ENCODE measurements at regions not wholly inside any gene's neighbourhood (a gene's known extent, or its start where the extent isn't known, plus 50 kb on each side); places are given as distances from the start of the nearest gene placed in this dataset.

GRCh38 chr3:23739536-23739935, 66.2 kb upstream of the UBE2E1 start:
- no peak for TF ChIP-seq CTCF (IDR thresholded peaks at IDR 0.05)
- TF ChIP-seq POLR2A (IDR thresholded peaks at IDR 0.05): no peak

Data from right lobe of liver (tissue), 4 donors.